SU-DHL-6 (cell line): ENCODE measurements at regions not wholly inside any gene's neighbourhood (a gene's known extent, or its start where the extent isn't known, plus 50 kb on each side); places are given as distances from the start of the nearest gene placed in this dataset.

Experiments
- H2AFZ ChIP-seq: fragments of 200-600 bp; sonication (generic); 2 replicates; pipeline ENCODE4 v1.6.1; 2014; ENCODE audit warnings: low read depth, mild to moderate bottlenecking, moderate library complexity, mixed read lengths, antibody characterized with exemption, low read length; ENCODE audit not compliant: severe bottlenecking
- H3F3A ChIP-seq: fragments of 200-600 bp; shearing (Covaris generic); 2 replicates; pipeline ENCODE4 v1.6.0; 2016; ENCODE audit warnings: antibody characterized with exemption, mild to moderate bottlenecking; ENCODE audit not compliant: insufficient read depth
- H3K27ac ChIP-seq: fragments of 200-600 bp; sonication (generic); 2 replicates; pipeline ENCODE4 v1.5.1; 2016; ENCODE audit warnings: low read depth, mild to moderate bottlenecking, low read length, moderate library complexity, mixed read lengths
- H3K27me3 ChIP-seq: fragments of 200-600 bp; sonication (generic), shearing (Covaris generic); 2 replicates; pipeline ENCODE4 v1.6.0; 2014; ENCODE audit warnings: mild to moderate bottlenecking, low read length
- H3K36me3 ChIP-seq: fragments of 200-600 bp; sonication (generic); 2 replicates; pipeline ENCODE4 v1.6.1; 2014; ENCODE audit warnings: mild to moderate bottlenecking, low read length, mixed read lengths
- H3K4me2 ChIP-seq: fragments of 300-600, 200-600 bp; shearing (Covaris generic), sonication (generic); 2 replicates; pipeline ENCODE4 v1.6.0; 2014; ENCODE audit warnings: low read length, low read depth, mild to moderate bottlenecking; ENCODE audit not compliant: poor library complexity, severe bottlenecking
- H3K4me3 ChIP-seq: fragments of 200-600 bp; sonication (generic); 2 replicates; pipeline ENCODE4 v1.5.1; 2014; ENCODE audit warnings: antibody characterized with exemption, low read length, mild to moderate bottlenecking, mixed read lengths; ENCODE audit not compliant: insufficient read depth, poor library complexity, severe bottlenecking
- H3K79me2 ChIP-seq: fragments of 200-600 bp; sonication (generic); 2 replicates; pipeline ENCODE4 v1.6.1; 2014; ENCODE audit warnings: mild to moderate bottlenecking, low read length, moderate library complexity; ENCODE audit not compliant: insufficient read depth
- H3K9ac ChIP-seq: fragments of 200-600 bp; sonication (generic); 2 replicates; pipeline ENCODE4 v1.7.0; 2014; ENCODE audit warnings: mild to moderate bottlenecking, low read length
- H3K9me2 ChIP-seq: fragments of 200-600 bp; sonication (generic); replicated peaks from 2 replicates; pipeline ENCODE4 v1.6.1; 2014; ENCODE audit warnings: low read length; ENCODE audit not compliant: insufficient read depth
- H3K9me3 ChIP-seq: fragments of 200-600 bp; sonication (generic); 2 replicates; pipeline ENCODE4 v1.6.1; 2014; ENCODE audit warnings: low read length, mixed read lengths; ENCODE audit not compliant: insufficient read depth
- H4K20me1 ChIP-seq: fragments of 200-600 bp; sonication (generic); 2 replicates; pipeline ENCODE4 v1.6.1; 2014; ENCODE audit warnings: low read depth, mild to moderate bottlenecking, antibody characterized with exemption, low read length, moderate library complexity, mixed read lengths
- EZH2phosphoT487 ChIP-seq: fragments of 200-600 bp; sonication (generic), shearing (Covaris generic); conservative IDR thresholded peaks from 2 replicates; pipeline ENCODE4 v1.6.1; 2018; ENCODE audit warnings: mild to moderate bottlenecking, antibody characterized with exemption, low read length, moderate library complexity, mixed read lengths
- TF ChIP-seq, protein P1 (sequence below): fragments of 200-600 bp; sonication (generic); IDR thresholded peaks from one replicate; pipeline ENCODE4 v1.5.1; 2017; ENCODE audit warnings: antibody characterized with exemption, mild to moderate bottlenecking, low read length, moderate library complexity; ENCODE audit not compliant: insufficient read depth, poor library complexity, severe bottlenecking

DNA sequence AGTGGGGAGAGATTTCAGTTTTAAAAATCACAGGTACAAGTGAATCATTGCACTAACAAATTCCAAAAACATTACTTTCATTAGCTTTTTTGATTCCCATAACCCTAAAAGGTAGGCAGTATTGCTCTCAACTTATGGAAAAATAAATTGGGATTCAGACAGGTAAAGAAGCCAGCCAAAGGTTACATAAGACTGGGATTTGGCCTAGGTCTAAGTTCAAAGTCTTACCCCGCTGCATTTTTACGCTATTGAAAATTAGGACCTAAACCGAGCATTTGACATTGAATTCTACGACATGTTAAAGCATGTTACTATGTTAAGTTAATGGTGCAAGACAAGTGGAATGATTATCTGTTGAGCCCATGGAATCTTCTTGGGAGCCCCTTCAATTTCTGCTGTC, 89.6 kb downstream of the ENC1 start:
- Histone ChIP-seq H3K9me3 (no peaks in the 10 kb centered on the region), H2AFZ (no peak overlapping the region), H3K27ac (no peak overlapping the region), H4K20me1 (no peaks in the 10 kb centered on the region), H3K36me3 (no peaks in the 10 kb centered on the region), H3K9ac (no peak overlapping the region), H3K4me2 (no peak overlapping the region), H3K9me2 (no peaks in the 10 kb centered on the region), H3K27me3 (no peaks in the 10 kb centered on the region), H3F3A (no peaks in the 10 kb centered on the region), H3K4me3 (no peak overlapping the region), H3K79me2 (no peaks in the 10 kb centered on the region)
- no peak for TF ChIP-seq EZH2phosphoT487
- TF ChIP-seq, protein P1, sequence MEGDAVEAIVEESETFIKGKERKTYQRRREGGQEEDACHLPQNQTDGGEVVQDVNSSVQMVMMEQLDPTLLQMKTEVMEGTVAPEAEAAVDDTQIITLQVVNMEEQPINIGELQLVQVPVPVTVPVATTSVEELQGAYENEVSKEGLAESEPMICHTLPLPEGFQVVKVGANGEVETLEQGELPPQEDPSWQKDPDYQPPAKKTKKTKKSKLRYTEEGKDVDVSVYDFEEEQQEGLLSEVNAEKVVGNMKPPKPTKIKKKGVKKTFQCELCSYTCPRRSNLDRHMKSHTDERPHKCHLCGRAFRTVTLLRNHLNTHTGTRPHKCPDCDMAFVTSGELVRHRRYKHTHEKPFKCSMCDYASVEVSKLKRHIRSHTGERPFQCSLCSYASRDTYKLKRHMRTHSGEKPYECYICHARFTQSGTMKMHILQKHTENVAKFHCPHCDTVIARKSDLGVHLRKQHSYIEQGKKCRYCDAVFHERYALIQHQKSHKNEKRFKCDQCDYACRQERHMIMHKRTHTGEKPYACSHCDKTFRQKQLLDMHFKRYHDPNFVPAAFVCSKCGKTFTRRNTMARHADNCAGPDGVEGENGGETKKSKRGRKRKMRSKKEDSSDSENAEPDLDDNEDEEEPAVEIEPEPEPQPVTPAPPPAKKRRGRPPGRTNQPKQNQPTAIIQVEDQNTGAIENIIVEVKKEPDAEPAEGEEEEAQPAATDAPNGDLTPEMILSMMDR: no peak

DNA sequence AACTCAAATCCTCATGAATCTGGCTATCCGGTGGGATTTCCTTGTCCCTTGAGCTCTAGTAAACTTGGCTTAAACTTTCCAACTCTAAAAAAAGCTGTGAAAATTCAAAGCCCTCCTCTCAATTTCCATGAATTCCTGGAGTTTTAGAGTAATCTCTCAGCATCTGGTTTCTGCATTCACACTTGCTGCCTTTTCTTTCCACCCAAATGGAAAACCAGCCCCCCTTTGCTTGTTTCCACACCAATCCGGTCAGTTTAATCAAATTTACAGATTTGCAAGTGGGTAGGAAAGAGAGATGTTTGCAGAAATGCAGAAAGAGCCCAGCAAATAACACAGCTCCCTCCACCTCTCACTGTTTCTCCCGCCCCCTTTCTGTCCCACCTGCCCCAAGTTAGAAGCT, 91.1 kb downstream of the ENC1 start:
- no peak overlapping the region for H2AFZ ChIP-seq
- no peaks in the 10 kb centered on the region for H4K20me1 ChIP-seq
- H3F3A ChIP-seq: no peaks in the 10 kb centered on the region
- no peaks in the 10 kb centered on the region for H3K9me2 ChIP-seq
- H3K27ac ChIP-seq: no peak overlapping the region
- H3K27me3 ChIP-seq: no peaks in the 10 kb centered on the region
- H3K4me2 ChIP-seq: no peak overlapping the region
- no peak for TF ChIP-seq EZH2phosphoT487
- TF ChIP-seq, protein P1: no peak
- no peaks in the 10 kb centered on the region for H3K36me3 ChIP-seq
- no peak overlapping the region for H3K9ac ChIP-seq
- H3K9me3 ChIP-seq: no peaks in the 10 kb centered on the region
- H3K4me3 ChIP-seq: no peak overlapping the region
- H3K79me2 ChIP-seq: no peaks in the 10 kb centered on the region

DNA sequence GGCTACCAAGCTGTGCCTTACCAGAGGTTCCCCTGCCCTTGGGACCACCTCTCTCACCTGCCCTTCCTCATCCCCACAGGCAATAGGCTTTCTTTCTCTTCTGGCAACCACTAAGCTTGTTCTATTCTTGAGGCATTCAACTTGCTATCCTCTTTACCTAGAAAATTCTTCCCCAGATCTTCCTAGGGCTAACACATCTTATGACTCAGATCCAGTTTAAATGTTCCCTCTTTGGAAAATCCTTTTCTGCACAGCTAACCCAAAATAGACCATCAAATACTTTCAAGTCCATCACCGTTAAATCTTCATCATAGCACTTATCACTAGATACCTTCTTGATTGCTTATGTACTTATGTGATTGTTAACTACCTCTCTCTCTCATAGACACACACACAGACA, 93.7 kb downstream of the ENC1 start:
- Histone ChIP-seq H3K27me3 (no peaks in the 10 kb centered on the region), H3K79me2 (no peaks in the 10 kb centered on the region), H3K4me3 (no peak overlapping the region), H2AFZ (no peak overlapping the region), H3K9me3 (no peaks in the 10 kb centered on the region), H3K9ac (no peak overlapping the region), H3K9me2 (no peaks in the 10 kb centered on the region), H3K36me3 (no peaks in the 10 kb centered on the region), H4K20me1 (no peaks in the 10 kb centered on the region), H3K4me2 (no peak overlapping the region), H3F3A (no peaks in the 10 kb centered on the region), H3K27ac (no peak overlapping the region)
- TF ChIP-seq EZH2phosphoT487: no peak
- TF ChIP-seq, protein P1: no peak

DNA sequence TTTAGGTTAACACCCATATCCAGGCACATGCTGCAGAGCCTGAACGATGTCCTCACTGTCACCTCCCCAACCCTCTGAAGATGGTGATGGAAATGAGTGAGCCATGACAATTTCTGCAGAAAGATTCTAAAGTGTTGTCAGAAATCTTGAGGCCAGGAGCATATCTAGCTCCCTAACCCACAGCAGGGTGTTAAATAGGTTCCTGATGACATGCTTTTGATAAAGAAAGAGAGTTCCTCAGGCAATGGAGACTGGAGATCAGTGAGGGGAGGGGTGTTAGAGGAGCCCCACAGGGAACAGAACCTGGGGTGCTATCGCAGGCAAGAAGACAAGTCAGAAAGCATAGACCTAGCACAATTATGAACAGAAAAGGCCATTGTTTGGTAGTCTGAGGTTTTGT, 95.7 kb downstream of the ENC1 start:
- H3K4me3 ChIP-seq: no peak overlapping the region
- H3K27me3 ChIP-seq: no peaks in the 10 kb centered on the region
- H4K20me1 ChIP-seq: no peaks in the 10 kb centered on the region
- H3K27ac ChIP-seq: no peak overlapping the region
- no peaks in the 10 kb centered on the region for H3F3A ChIP-seq
- no peaks in the 10 kb centered on the region for H3K36me3 ChIP-seq
- H3K9me2 ChIP-seq: no peaks in the 10 kb centered on the region
- H2AFZ ChIP-seq: no peak overlapping the region
- H3K9ac ChIP-seq: no peak overlapping the region
- TF ChIP-seq, protein P1: no peak
- TF ChIP-seq EZH2phosphoT487: no peak
- no peaks in the 10 kb centered on the region for H3K79me2 ChIP-seq
- no peaks in the 10 kb centered on the region for H3K9me3 ChIP-seq
- no peak overlapping the region for H3K4me2 ChIP-seq
